HG02759 (cell line): ENCODE measurements at regions not wholly inside any gene's neighbourhood (a gene's known extent, or its start where the extent isn't known, plus 50 kb on each side); places are given as distances from the start of the nearest gene placed in this dataset.

Experiments
- ATAC-seq: cut with Tn5 transposase; IDR thresholded peaks from one replicate; pipeline ENCODE4 v1.9.1; 2021; ENCODE audit warnings: mild to moderate bottlenecking, moderate library complexity; ENCODE audit not compliant: unreplicated experiment

DNA sequence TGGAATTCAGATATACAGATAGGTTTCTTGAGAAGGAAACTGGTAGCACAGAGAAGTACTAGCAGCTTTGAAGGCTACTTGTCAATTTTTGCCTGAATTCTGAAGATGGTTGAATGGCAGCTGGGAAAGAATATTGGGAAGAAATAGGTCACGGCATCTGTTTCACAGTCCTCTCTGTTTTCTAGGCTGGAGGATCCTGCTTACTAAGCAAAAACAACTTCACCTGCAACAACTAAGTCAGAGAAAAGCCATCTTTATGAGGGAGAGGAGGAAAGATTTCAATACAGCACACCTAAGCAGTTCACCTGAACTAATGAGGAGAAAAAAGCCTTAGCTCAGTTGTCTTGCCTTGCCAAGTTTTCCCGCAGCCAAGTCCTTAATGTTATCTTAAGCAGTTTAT is 975.5 kb upstream of the EPHA7 start:
- ATAC-seq, result no peak

DNA sequence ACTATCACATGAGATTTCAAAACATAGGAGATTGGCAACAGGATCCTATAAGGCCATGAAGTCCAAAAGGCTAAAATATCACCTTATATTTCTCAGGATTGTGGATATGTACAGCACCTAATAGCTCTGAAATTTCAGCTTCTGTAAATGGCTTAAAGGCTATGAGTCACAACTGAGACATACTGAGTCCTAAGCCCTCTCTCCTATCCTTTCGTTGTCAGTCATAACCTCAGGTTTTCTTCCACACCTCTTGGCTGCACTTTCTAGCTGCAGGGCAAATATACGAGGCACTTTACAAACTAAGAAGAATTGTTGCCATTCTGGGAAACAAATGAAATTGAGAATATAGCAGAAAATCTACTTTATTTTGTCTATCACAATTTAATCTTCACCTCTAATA is 969.9 kb upstream of the EPHA7 start:
- no peak for ATAC-seq

DNA sequence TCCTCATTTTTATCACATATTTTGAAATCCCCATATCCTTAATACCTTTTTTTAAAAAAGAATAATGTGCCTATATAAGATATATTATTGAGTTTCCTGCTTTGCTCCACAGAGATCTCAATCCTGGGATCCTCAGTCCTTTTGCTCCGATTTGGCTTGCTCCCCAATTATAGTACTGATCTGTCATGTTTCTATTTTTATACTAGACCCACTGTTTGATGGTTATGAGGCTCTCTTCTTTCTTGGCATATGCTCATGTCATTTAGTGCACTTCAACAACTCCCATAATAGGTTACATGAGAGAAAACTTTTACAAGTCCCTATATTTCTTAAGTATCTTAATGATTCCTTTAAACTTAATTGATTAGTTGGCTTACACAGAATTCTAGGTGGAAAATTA is 958.5 kb upstream of the EPHA7 start:
- no peak for ATAC-seq

DNA sequence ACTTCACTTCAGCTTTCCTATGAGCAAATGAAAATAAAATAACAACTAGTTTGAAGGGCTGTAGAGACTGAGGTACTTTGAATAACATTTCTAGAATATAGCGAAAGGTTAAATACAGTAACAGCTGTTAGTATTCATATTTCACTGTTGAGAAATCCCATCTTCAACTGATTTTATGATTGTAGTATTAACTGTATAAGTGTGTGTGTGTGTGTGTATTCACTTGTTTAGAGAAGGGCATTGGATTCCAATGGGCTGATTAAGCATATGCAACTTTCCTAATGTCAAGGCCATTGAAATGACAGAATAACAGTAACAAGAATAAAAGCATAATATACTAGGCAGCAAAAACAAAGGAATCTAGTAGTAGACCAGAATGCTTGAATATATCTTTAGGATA is 957.5 kb upstream of the EPHA7 start:
- no peak for ATAC-seq

DNA sequence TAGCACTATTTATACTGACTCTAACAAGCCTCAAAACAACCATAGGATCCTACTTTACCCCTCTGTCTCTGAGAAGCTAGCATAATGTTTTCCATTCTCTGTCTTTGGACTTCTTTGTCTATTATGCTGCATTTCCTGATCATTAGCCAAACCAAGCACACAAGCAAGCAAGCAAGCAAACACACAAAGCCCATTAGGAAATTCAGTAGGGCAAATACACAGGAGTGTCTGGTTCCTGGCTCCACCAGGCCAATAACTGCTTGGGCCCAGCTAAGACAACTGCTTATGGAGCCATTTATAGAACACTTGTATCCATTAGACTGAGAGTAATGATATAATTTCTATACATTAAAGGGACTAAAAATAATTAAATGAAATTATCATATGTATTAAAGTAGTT is 952.9 kb upstream of the EPHA7 start:
- ATAC-seq, result no peak

DNA sequence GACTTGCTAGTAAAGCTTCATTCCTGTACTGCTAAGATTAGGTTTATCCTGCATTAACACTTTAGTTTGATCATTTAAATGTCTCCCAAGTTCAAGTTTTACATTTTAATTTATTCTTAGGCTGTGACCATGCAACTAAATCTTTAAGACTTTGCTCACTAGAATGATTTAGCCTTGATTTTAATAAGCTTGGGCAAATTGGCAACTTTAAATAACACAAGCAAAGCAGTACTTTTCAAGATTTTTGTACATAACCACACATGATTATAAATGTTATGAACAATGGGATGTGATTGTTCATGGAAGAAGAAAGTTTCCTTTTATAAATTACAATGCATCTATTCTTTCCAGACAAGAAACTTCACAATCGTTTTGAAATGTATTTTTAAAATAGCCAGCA is 948.0 kb upstream of the EPHA7 start:
- ATAC-seq, result no peak

DNA sequence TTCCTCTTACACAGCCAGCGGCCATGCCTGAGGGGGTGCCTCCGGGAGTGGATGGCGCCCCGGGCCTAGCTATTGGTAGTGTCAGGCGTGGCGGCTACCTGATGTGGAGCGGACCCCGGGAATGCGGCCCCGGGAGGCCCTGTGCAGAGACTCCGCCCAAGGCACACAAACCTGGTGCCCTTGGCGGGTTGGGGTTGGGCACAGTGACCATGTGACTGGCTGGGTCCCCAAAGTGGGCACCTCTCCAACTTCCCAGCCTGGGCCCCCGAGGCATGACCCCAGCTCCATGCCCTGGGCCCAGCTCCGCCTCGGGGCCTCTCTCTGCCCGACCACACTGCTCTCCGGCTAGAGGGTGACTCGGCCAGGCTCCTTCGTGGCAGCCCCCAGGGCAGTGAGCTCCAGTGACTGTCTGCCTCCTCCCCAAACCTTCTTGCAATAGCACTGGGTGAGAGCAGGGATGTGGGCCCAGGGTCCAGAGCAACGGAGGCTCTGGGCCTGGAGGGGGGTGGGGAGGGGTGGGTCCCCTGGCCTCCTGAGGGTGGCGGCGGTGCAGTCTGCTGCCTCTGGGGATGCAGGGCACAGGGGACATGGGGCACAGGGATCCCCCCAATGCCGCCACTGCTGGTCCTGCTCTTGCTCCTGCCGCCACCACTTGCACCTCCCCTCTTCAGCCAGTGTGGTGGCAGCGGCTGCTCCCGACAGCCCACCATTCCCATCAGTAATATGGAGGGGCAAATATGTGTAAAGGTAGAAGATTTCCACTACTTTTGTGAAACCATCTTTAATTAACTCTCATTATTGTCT is 942.9 kb upstream of the EPHA7 start:
- no peak for ATAC-seq

DNA sequence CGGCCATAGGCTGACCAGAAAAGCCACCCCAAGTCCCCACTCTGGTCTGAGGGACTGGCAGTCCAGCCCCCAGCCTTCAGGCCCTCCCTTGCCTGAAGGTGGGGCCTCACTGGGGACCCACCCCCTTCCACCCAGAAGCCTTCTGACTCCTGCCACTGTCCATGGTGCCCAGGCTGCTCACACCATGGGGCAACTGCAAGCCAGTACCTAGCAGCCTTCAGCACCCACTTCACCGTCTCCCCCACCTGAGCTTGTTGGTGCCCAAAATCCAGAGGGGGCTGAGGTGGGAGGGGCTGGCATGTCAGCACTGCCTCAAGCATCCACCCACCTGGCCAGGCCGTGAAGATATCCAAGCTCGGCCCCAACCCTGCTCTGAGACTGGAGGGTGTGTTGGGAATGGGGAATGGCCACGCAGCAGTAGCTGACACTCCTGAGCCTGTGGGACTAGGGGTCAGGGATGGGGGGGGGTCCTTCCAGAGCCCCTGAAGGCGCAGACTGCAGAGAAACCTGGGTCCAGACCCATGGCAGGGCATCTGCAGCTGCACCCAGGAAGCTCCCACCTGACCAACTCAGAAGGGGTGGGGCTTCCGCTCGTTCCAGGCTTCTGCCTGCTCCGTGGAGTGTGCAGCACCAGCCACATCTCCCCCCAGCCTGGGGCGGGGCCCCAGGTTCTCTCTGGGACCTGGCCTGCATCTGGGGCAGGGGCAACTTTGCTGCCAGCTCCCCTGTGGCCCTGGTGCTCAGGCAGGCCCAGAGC is 942.1 kb upstream of the EPHA7 start:
- ATAC-seq, result no peak

DNA sequence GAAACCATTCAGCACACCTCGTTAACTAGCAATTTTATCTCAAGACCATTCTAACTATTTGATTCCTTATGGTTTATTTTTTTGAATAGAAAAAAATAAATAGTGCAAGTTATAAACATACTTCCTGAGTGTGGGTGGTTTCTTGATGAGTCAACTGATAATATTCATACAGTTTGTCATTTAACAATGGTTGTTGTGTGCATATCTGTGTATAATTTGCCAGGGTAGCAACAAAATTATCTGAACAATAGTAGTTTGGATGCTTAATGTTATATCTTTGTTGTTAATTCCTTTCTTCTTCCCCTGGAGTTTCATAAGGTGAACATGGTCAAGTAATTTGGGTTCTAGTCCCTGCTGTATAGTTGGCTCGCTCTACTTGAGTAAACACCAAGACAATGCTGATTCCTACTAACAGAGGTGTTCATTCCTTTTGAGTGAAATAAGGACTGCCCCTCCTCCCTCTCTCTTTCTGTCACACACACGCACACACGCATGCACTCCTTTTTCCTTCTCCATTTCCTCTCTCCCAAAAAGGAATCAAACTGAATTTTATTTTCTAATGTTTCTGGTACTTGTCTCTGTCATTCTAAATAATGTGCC is 938.1 kb upstream of the EPHA7 start:
- no peak for ATAC-seq

DNA sequence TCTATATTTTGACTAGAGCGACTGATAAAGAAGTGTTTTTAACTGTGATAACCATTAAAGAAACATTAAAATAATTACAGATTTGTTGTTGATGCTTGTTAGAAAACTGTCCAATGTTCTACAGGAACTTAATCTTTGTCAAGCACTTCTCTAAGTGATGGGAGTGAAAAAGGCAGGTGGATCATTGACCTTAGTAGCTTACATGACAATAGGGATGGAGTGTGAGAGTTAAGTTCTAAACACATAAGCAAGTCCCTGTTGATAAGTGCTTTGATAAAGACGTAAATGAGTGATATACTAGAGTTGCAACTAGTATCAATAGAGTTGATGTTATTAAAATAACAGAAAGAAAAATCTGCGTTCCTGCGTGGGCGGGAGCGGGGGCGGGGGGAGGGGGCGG is 931.5 kb upstream of the EPHA7 start:
- ATAC-seq, result no peak

DNA sequence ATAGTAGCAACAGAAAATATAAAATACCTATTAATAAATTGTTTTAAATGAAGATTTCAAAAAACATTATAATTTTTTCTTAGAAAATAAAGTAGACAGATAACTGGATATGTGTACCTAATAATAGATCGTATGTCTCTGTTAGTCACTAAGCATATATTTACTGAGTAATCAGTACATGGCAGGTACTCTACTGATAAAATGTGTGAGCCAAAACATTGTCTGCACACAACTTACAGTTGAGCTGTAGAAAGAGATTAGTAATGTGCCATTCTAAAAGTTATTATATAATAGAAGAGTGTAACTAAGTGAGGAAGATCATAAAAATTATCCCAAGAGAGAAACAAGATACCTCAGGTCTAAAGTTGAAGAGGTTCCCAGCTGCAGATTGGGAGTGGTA is 929.9 kb upstream of the EPHA7 start:
- ATAC-seq, result no peak

DNA sequence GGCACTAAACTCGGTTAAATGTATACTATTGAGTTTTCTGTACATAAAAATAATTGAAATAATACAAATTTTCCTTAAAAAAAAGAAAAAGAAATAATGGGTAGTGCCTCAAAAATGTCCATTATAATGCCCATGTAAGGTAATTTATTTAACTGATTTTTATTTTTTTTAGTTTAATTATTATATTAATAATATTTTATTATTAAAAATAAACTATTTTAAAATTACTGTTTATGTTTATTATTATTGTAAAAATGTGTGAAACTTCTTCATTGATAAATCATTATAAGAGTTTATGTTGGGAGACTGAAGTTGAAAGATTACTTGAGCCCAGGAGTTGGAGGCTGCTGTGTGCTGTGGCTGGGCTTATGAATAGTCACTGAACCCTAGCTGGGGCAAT is 925.5 kb upstream of the EPHA7 start:
- no peak for ATAC-seq

DNA sequence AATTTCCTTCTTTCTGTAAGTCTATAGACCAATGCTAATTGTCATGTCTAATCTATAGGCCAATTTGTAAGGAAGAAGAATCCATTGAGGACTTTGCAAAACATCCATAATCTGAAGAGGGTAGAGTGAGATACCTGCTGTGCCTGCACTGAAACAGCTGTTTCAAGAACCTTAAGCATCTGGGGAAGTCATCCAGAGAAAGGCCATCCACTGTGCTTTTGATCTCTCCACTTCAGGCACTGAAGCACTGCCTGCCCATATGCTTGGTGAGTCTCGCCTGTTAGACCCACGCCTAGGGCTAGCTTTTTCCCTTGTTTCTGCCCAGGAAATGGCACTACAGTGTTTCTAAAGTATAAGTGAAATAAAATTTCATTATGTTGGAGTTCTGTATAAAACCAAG is 921.8 kb upstream of the EPHA7 start:
- no peak for ATAC-seq

DNA sequence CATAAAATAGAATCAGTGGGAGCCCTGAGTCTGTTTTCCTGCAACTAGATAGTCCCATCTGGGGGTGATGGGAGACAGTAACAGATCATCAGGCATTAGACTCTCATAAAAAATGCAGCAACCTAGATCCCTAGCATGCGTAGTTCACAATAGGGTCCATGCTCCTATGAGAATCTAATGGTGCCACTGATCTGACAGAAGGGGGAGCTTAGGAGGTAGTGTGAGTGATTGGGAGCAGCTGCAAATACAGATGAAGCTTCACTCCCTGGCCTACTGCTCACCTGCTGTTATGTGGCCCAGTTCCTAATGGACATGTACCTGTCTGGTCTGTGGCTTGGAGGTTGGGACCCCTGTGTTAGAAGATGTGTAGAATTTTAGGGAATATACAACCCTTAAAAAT is 904.5 kb upstream of the EPHA7 start:
- no peak for ATAC-seq

DNA sequence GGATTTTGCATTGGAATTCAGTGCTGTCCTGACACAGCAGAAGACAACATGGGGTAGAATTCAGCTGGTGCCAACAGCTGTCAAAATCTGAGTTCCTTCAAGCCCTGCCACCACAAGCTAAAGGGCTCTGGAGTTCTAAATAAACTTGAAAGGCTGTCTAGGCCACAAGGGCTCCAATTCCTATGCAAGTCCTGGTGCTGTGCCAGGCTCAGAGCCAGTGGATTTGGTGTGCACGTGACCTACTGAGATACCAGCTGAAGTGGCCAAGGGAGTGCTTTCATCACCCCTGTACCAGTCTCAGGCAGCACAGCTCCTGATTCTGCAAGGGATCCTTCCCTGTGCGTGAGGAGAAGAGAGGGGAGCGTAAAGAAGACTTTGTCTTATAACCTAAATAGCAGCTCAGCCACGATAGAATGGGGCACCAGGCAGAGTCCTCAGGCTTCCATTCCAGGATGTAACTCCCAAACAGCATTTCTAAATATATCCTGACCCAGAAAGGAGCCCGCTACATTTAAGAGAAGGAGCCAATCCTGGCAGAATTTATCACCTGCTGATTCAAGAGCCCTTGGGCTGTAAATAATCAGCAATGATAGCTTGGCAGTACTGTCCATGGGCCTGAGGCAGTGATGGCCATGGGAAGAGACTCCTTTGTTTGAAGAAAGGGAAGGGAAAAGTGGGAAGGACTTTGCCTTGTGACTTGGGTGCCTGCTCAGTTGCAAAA is 881.2 kb upstream of the EPHA7 start:
- no peak for ATAC-seq

DNA sequence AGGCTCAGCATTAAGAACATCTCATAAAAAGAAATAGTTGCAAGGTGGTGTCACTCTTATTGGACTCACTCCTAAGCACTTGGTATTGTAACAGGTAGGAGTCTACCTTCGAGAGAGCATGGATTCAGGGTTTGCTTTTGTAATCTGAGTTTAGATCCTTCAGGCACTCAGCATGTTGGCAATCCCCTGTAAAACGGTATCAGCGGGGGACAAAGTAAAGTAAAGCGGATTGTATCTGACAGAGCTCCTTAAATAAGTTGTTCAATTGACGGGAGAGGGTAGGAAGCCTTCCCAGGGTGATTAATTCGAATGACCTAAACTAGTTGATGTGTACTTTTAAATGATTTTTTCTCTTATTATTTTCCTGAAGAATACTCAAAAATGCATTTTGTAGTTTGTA is 869.8 kb upstream of the EPHA7 start:
- ATAC-seq, result no peak

DNA sequence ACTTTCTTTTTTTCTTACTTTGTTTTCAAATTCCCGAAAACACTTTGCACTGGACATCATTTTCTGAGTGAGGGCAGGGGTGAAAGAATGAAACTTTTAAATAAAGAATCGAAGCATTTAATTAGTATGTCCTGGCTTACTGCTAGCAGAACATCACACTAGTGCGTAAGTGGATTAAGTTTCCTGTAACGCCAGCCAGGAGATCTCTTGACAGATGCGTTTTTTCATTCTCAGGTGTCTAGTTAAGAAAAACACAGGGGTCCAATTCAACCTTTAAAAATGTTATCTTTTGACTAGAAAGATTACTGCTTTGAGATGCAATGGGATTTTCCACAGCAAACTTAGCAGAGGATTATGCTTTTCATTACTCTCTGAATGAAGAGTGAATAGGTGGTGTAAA is 858.8 kb upstream of the EPHA7 start:
- ATAC-seq, result no peak

DNA sequence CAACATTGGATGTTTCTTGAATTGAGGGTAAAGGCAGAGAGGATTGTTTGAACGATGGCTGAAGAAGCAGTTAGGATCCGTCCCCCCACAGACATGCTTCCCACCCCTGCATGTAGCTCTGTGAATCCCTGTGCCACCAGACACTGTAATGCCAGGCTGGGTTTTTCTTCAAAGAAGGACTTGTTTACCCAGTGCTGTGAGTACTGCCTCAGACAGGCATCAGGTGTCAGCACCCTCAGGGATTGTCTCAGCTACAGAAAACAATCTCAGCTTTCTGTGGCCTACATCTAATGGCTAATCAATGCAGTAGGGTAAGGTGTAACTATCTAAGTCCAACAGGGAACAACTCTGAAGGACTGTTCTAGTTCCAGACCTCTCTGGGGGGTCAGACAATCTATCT is 853.0 kb upstream of the EPHA7 start:
- ATAC-seq, result no peak

DNA sequence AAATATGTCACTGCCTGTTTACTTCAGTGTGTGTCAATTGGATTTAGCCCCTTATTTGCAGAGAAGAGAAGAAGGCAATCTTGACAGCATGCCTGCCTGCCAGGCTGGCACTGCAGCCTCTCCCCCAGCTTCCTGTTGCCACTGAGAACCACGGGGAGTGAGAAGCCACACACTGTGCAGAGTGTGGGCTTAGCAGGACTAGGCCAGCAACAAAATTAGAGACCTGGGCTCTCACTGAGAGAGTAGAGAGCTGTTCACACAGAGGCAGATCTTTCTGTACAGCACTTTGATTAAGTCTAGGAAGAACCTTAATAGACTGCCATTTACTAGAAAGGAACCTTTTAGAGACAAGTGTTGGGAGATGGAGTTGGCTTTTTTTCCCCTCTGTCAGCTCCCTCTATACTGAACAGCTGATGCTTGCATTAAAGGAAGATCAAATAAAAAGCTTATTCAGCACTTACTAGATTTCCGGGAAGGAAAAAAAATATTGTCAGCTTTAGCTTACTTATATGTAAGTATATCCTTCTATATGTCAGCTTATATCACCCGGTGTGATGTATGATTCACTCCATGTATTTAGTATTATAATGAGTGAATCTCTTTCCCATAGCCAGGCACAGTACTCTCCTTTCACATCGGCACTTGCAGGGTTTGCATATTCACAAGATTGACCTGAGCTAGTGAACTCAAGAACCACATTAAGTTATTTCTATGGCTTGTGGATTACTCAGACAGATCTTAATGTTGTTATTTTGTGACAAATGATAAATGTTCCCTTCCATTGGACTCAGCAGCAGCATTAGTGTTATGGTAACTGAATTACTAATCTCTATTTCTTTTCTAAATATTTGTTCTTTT is 851.0 kb upstream of the EPHA7 start:
- ATAC-seq, result no peak

DNA sequence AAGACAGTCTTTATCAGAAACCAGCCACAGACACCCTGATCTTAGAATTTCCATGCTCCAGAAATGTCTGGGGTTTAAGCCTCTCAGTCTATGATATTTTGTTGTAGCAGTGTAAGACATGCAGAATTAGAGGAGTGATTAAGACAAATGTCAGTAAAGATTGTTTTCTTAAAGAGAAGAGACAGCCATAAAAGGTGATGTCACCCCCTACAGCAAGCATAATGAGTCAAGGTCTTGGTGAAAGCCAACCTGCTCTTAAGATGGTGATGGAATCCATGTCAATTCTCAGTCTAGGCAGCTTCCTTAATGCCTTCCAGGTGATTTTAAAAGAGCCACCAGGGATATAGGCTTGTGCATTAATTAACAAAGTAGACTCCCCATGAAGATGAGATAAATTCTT is 849.9 kb upstream of the EPHA7 start:
- ATAC-seq, result no peak

DNA sequence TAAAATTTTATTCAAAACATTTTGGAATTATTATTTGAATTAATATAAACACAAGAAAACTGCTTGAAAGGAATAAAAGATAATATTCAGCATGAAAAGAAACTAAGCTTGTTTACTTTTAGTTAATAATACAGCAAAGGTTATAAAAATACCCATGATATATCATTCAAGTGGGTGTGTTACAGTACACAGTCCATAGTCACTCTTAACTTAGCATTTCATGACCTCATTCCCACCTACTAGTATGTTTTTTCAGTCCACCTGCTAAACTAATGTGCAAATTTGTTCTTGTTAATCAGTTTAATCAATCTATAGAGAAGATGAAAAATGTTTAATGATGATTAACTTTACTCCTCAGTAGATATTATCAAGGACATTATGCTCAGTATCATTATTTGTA is 841.4 kb upstream of the EPHA7 start:
- ATAC-seq, result no peak
